ENCODE measurements at regions not wholly inside any gene's neighbourhood (a gene's known extent, or its start where the extent isn't known, plus 50 kb on each side); places are given as distances from the start of the nearest gene placed in this dataset.

- no peaks in the 10 kb centered on the region for H4K20me1 ChIP-seq (replicated peaks; ENCODE audit: insufficient read depth)
- DNase-seq (ENCODE audit: low spot score) (no peak), ATAC-seq (no peak)
- Mint-ChIP-seq H3K27ac (no peak overlapping the region), H3K27me3 (ENCODE audit: insufficient read depth, low read depth, poor library complexity) (peaks cover 9% of the 10 kb centered on the region), H3K9me3 (peaks cover 13% of the 10 kb centered on the region), H3K36me3 (ENCODE audit: low read depth) (peaks cover 12% of the 10 kb centered on the region), H3K4me3 (no peak overlapping the region), H3K4me1 (peaks cover 22% of the 10 kb centered on the region)
- no peak overlapping the region for H3K4me3 ChIP-seq
- no peak overlapping the region for H3K4me2 ChIP-seq
- no peaks in the 10 kb centered on the region for H3K79me2 ChIP-seq (replicated peaks; ENCODE audit: insufficient read depth)
- H3K4me1 ChIP-seq (ENCODE audit: insufficient read depth): peaks cover 18% of the 10 kb centered on the region
- no peaks in the 10 kb centered on the region for H3K36me3 ChIP-seq (ENCODE audit: insufficient read depth)
- no peaks in the 10 kb centered on the region for H3K27me3 ChIP-seq (ENCODE audit: insufficient read depth)
- no peak overlapping the region for H2AFZ ChIP-seq
- H3K27ac ChIP-seq (ENCODE audit: low read depth): no peak overlapping the region
- TF ChIP-seq CTCF (conservative IDR thresholded peaks at IDR 0.05; ENCODE audit: low read depth in 2 of 2) (no peak), JUNB (IDR thresholded peaks at IDR 0.05; ENCODE audit: unreplicated experiment) (no peak), ZNF331 (CRISPR knock-in tag; IDR thresholded peaks at IDR 0.05; ENCODE audit: low read depth) (no peak), POLR2AphosphoS5 (IDR thresholded peaks at IDR 0.05; ENCODE audit: low read depth) (no peak), REST (IDR thresholded peaks at IDR 0.05; ENCODE audit: unreplicated experiment) (no peak), STAT1 (IDR thresholded peaks at IDR 0.05; ENCODE audit: unreplicated experiment) (no peak), NANOG (IDR thresholded peaks at IDR 0.05; ENCODE audit: borderline replicate concordance) (no peak)
- H3F3A ChIP-seq (replicated peaks; ENCODE audit: low read depth): no peaks in the 10 kb centered on the region
- no peaks in the 10 kb centered on the region for H3K9me2 ChIP-seq (ENCODE audit: insufficient read depth)
Measured at GRCh38 chr10:124161601-124162000, 68.2 kb upstream of the CHST15 start.

- Histone ChIP-seq H2AFZ (no peak overlapping the region), H4K20me1 (replicated peaks; ENCODE audit: insufficient read depth) (no peaks in the 10 kb centered on the region), H3K27me3 (ENCODE audit: insufficient read depth) (no peaks in the 10 kb centered on the region), H3K79me2 (replicated peaks; ENCODE audit: insufficient read depth) (no peaks in the 10 kb centered on the region), H3K4me2 (no peak overlapping the region), H3K4me1 (ENCODE audit: insufficient read depth) (peaks cover 18% of the 10 kb centered on the region), H3K4me3 (no peak overlapping the region), H3K36me3 (ENCODE audit: insufficient read depth) (no peaks in the 10 kb centered on the region), H3K27ac (ENCODE audit: low read depth) (no peak overlapping the region), H3K9me2 (ENCODE audit: insufficient read depth) (no peaks in the 10 kb centered on the region), H3F3A (replicated peaks; ENCODE audit: low read depth) (no peaks in the 10 kb centered on the region)
- Mint-ChIP-seq H3K9me3 (peaks cover 13% of the 10 kb centered on the region), H3K36me3 (ENCODE audit: low read depth) (peaks cover 12% of the 10 kb centered on the region), H3K27me3 (ENCODE audit: insufficient read depth, low read depth, poor library complexity) (peaks cover 9% of the 10 kb centered on the region), H3K4me1 (peaks cover 22% of the 10 kb centered on the region), H3K4me3 (no peak overlapping the region), H3K27ac (no peak overlapping the region)
- no peak for DNase-seq (ENCODE audit: low spot score)
- ATAC-seq: no peak
- TF ChIP-seq REST (IDR thresholded peaks at IDR 0.05; ENCODE audit: unreplicated experiment) (no peak), EZH2 (IDR thresholded peaks at IDR 0.05; ENCODE audit: low read depth, unreplicated experiment) (no peak), ZNF331 (CRISPR knock-in tag; IDR thresholded peaks at IDR 0.05; ENCODE audit: low read depth) (no peak), ETS1 (IDR thresholded peaks at IDR 0.05) (no peak), CTCF (conservative IDR thresholded peaks at IDR 0.05; ENCODE audit: low read depth in 2 of 2) (no peak), EZH2phosphoT487 (IDR thresholded peaks at IDR 0.05; ENCODE audit: unreplicated experiment) (no peak)
Measured at GRCh38 chr10:124160943-124161582, 67.7 kb upstream of the CHST15 start.
